IMR-90 (cell line): ENCODE measurements at regions not wholly inside any gene's neighbourhood (a gene's known extent, or its start where the extent isn't known, plus 50 kb on each side); places are given as distances from the start of the nearest gene placed in this dataset.

Experiments used
- BHLHE40 ChIP-seq: fragments of 150-350 bp; IDR thresholded peaks from 2 replicates; pipeline ENCODE4 v1.6.1; 2016; ENCODE audit warnings: mild to moderate bottlenecking, low read depth, low read length
- CHD1 ChIP-seq: IDR thresholded peaks from 2 replicates; pipeline ENCODE4 v1.6.1; 2012; ENCODE audit warnings: low read depth, low read length, improper control_type of control experiment
- CTCF ChIP-seq: conservative IDR thresholded peaks from 2 replicates; pipeline ENCODE4 v1.5.1; 2012; ENCODE audit warnings: mild to moderate bottlenecking, low read depth, low read length, improper control_type of control experiment
- FOS ChIP-seq: fragments of 150-350 bp; IDR thresholded peaks from 2 replicates; pipeline ENCODE4 v1.6.1; 2016; ENCODE audit warnings: low read depth, low read length
- MAFK ChIP-seq: IDR thresholded peaks from 2 replicates; pipeline ENCODE4 v1.6.1; 2012; ENCODE audit warnings: low read depth, low read length, improper control_type of control experiment
- MAZ ChIP-seq: IDR thresholded peaks from 2 replicates; pipeline ENCODE4 v1.6.1; 2012; ENCODE audit warnings: low read depth, mild to moderate bottlenecking, low read length, improper control_type of control experiment, moderate library complexity, borderline replicate concordance
- MXI1 ChIP-seq: IDR thresholded peaks from 2 replicates; pipeline ENCODE4 v1.6.1; 2012; ENCODE audit warnings: low read depth, mild to moderate bottlenecking, low read length, moderate library complexity, borderline replicate concordance
- NFE2L2 ChIP-seq: fragments of 150-350 bp; IDR thresholded peaks from 2 replicates; pipeline ENCODE4 v1.6.1; 2016; ENCODE audit warnings: low read depth, mild to moderate bottlenecking, low read length
- POLR2A ChIP-seq: IDR thresholded peaks from 2 replicates; pipeline ENCODE4 v1.6.1; 2012; ENCODE audit warnings: mild to moderate bottlenecking, low read depth, low read length
- RAD21 ChIP-seq: IDR thresholded peaks from 2 replicates; pipeline ENCODE4 v1.6.1; 2012; ENCODE audit warnings: low read length, improper control_type of control experiment
- RFX5 ChIP-seq: IDR thresholded peaks from 2 replicates; pipeline ENCODE4 v1.8.0; 2012; ENCODE audit warnings: low read depth, mild to moderate bottlenecking, low read length, moderate library complexity
- SMC3 ChIP-seq: fragments of 150-350 bp; IDR thresholded peaks from 2 replicates; pipeline ENCODE4 v1.6.1; 2016; ENCODE audit warnings: low read depth, mild to moderate bottlenecking, antibody characterized with exemption, low read length, moderate library complexity
- USF2 ChIP-seq: fragments of 150-350 bp; IDR thresholded peaks from 2 replicates; pipeline ENCODE4 v1.6.1; 2017; ENCODE audit warnings: mild to moderate bottlenecking, antibody characterized with exemption, low read length, low read depth

GRCh38 chr11:116536416-116536815 lies 236.4 kb downstream of the BUD13 start:
- TF ChIP-seq FOS = no peak
- TF ChIP-seq CTCF = no peak
- no peak for TF ChIP-seq CHD1
- no peak for TF ChIP-seq SMC3
- no peak for TF ChIP-seq MXI1
- no peak for TF ChIP-seq POLR2A
- TF ChIP-seq MAZ = no peak
- TF ChIP-seq MAFK = no peak
- TF ChIP-seq BHLHE40 = no peak
- TF ChIP-seq USF2 = no peak
- no peak for TF ChIP-seq RFX5
- no peak for TF ChIP-seq NFE2L2
- TF ChIP-seq RAD21 = no peak
